K562 (cell line): ENCODE measurements at regions not wholly inside any gene's neighbourhood (a gene's known extent, or its start where the extent isn't known, plus 50 kb on each side); places are given as distances from the start of the nearest gene placed in this dataset.

Experiments
- ATAC-seq: fragments of 200-7000 bp; cut with Tn5 transposase; 3 replicates; pipeline ENCODE4 v1.9.1; 2020; ENCODE audit warnings: moderate library complexity
- BruUV-seq: library from RNA; stranded (reverse); fragments of 400-500 nt; replicated peaks from 2 replicates; lab custom pipeline; 2021; lab: Mats Ljungman, UMichigan
- CTCF ChIA-PET: fragments of 300-600 bp; formaldehyde crosslinking; extraction: SDS; loops from one replicate; lab custom pipeline; 2021; ENCODE audit warnings: low intra/inter-chr PET ratio; lab: Yijun Ruan, JAX
- POLR2A ChIA-PET: fragments of 300-600, 350-650 bp; sonication (Branson Sonifier 250); formaldehyde crosslinking; extraction: SDS; loops from one replicate; lab custom pipeline; 2021; ENCODE audit warnings: antibody characterized with exemption, inconsistent platforms; lab: Yijun Ruan, JAX
- DNase-seq, 4 experiments: peaks; one replicate each; pipeline versions ENCODE4 v3.0.0 to v3.0.0-alpha.2; 2011 to 2018; ENCODE audit warnings: low spot score in 3 of 4, mixed read lengths in 3 of 4; ENCODE audit errors: extremely low read depth in 1 of 4
- FAIRE-seq: peaks from 2 replicates; lab custom pipeline; 2011; peaks lifted over from hg19 to GRCh38; lab: Jason Lieb, UNC
- H2AFZ ChIP-seq: 2 replicates; pipeline ENCODE4 v1.6.0; 2011; ENCODE audit warnings: low read depth, low read length, control low read depth, inconsistent platforms
- H3K27ac ChIP-seq: fragments of 200-600 bp; 3 replicates; pipeline ENCODE4 v1.8.0; 2011; ENCODE audit warnings: low read depth, mild to moderate bottlenecking, control low read depth, inconsistent platforms, low read length, moderate library complexity, mixed read lengths; ENCODE audit errors: extremely low read depth
- H3K27me3 ChIP-seq, 2 experiments: fragments of 300-600 bp in 1 of 2; 2 replicates in 1 of 2; 3 replicates in 1 of 2; pipeline versions ENCODE4 v1.6.0 to v1.8.0; 2011; ENCODE audit warnings: inconsistent platforms in 2 of 2, low read length in 2 of 2, mild to moderate bottlenecking in 1 of 2, mixed read lengths in 1 of 2, moderate library complexity in 1 of 2; ENCODE audit not compliant: control insufficient read depth in 2 of 2, insufficient read depth in 2 of 2
- H3K36me3 ChIP-seq: fragments of 300-600 bp; 3 replicates; pipeline ENCODE4 v1.8.0; 2011; ENCODE audit warnings: mild to moderate bottlenecking, low read length, inconsistent platforms; ENCODE audit not compliant: control insufficient read depth, insufficient read depth
- H3K4me1 ChIP-seq, 2 experiments: fragments of 200-600 bp in 1 of 2; replicated peaks in 1 of 2; 2 replicates in 1 of 2; 3 replicates in 1 of 2; pipeline versions ENCODE4 v1.5.1 to v1.8.0; 2011; ENCODE audit warnings: inconsistent platforms in 2 of 2, low read length in 2 of 2, mild to moderate bottlenecking in 1 of 2, mixed read lengths in 1 of 2, moderate library complexity in 1 of 2; ENCODE audit not compliant: control insufficient read depth in 2 of 2, insufficient read depth in 2 of 2
- H3K4me2 ChIP-seq: 2 replicates; pipeline ENCODE4 v1.6.1; 2011; ENCODE audit warnings: low read length, control low read depth, inconsistent platforms, mixed read lengths; ENCODE audit not compliant: insufficient read depth
- H3K4me3 ChIP-seq: fragments of 200-600 bp; sonication (generic), shearing (Covaris generic); 2 replicates; pipeline ENCODE4 v1.5.1; 2016; ENCODE audit warnings: control low read depth, inconsistent platforms
- H3K79me2 ChIP-seq: fragments of 200-600 bp; 3 replicates; pipeline ENCODE4 v1.8.0; 2011; ENCODE audit warnings: low read length, inconsistent platforms; ENCODE audit not compliant: control insufficient read depth, insufficient read depth
- H3K9ac ChIP-seq, 2 experiments: 2 replicates each; pipeline versions ENCODE4 v1.6.0 to v1.6.1; 2011; ENCODE audit warnings: low read depth in 2 of 2, low read length in 2 of 2, control low read depth in 1 of 2, inconsistent platforms in 1 of 2, mild to moderate bottlenecking in 1 of 2, mixed read lengths in 1 of 2; ENCODE audit not compliant: insufficient read depth in 1 of 2
- H3K9me1 ChIP-seq: one replicate; pipeline ENCODE4 v1.6.0; 2011; ENCODE audit warnings: inconsistent platforms, mild to moderate bottlenecking, low read length, moderate library complexity; ENCODE audit not compliant: control insufficient read depth, insufficient read depth
- H3K9me3 ChIP-seq: replicated peaks from 2 replicates; pipeline ENCODE4 v1.5.1; 2011; ENCODE audit warnings: low read depth, low read length, inconsistent platforms; ENCODE audit not compliant: control insufficient read depth, insufficient read depth
- H4K20me1 ChIP-seq: replicated peaks from 2 replicates; pipeline ENCODE4 v1.6.1; 2011; ENCODE audit warnings: low read length, inconsistent platforms, mixed read lengths; ENCODE audit not compliant: control insufficient read depth, insufficient read depth
- COPS2 ChIP-seq: fragments of 450-650 bp; conservative IDR thresholded peaks from 2 replicates; pipeline ENCODE4 v1.6.1; 2016; ENCODE audit warnings: mild to moderate bottlenecking, moderate library complexity
- IRF1 ChIP-seq: sonication (generic); formaldehyde crosslinking; IDR thresholded peaks from 2 replicates; pipeline ENCODE4 v1.8.0; 2022; ENCODE audit warnings: missing genetic modification reagents, mild to moderate bottlenecking, borderline replicate concordance
- RBBP5 ChIP-seq: fragments of 200-600 bp; sonication (generic); IDR thresholded peaks from 2 replicates; pipeline ENCODE4 v1.6.1; 2012; ENCODE audit warnings: borderline replicate concordance, mild to moderate bottlenecking, low read length, control low read depth, inconsistent platforms; ENCODE audit not compliant: insufficient read depth, poor library complexity, severe bottlenecking
- ZBTB2 ChIP-seq: fragments of 450-650 bp; IDR thresholded peaks from 2 replicates; pipeline ENCODE4 v1.6.1; 2016; ENCODE audit warnings: antibody characterized with exemption
- ZBTB34 ChIP-seq: fragments of 250-450 bp; sonication (Bioruptor Pico); IDR thresholded peaks from 2 replicates; pipeline ENCODE4 v1.8.0; 2021; ENCODE audit warnings: mild to moderate bottlenecking, moderate library complexity
- ZFPM2 ChIP-seq: fragments of 250-450 bp; sonication (Bioruptor Pico); IDR thresholded peaks from 2 replicates; pipeline ENCODE4 v1.5.1; 2022; ENCODE audit warnings: mild to moderate bottlenecking
- ZNF318 ChIP-seq, 2 experiments: fragments of 450-650 bp; IDR thresholded peaks; 2 replicates each; pipeline ENCODE4 v1.6.1; 2016; ENCODE audit warnings: mild to moderate bottlenecking in 2 of 2, borderline replicate concordance in 1 of 2, low read depth in 1 of 2, moderate library complexity in 1 of 2
- ZNF436 ChIP-seq: fragments of 250-450, 450-650 bp; sonication (Bioruptor Pico); formaldehyde crosslinking; IDR thresholded peaks from 2 replicates; pipeline ENCODE4 v1.7.0; 2020; ENCODE audit warnings: mild to moderate bottlenecking
- WGBS: fragments of 100-300 bp; shearing (Covaris generic); methylation state at CpG from one replicate; pipeline ENCODE4 v1.1.6; 2016; ENCODE audit warnings: low coverage, mixed read lengths; ENCODE audit not compliant: insufficient coverage; ENCODE audit errors: missing lambda C conversion rate; 5-methylcytosine and 5-hydroxymethylcytosine counted together
- in situ Hi-C: fragments of 300-500 bp; cut with MboI; formaldehyde crosslinking; loops from 4 replicates; pipeline ENCODE4 v1.15.0; 2018; ENCODE audit warnings: inconsistent platforms, mixed read lengths
- intact Hi-C: fragments of 100-400 bp; cut with micrococcal nuclease; formaldehyde crosslinking; loops from 2 replicates; pipeline ENCODE4 v1.14.2; 2022

GRCh38 chr14:30158299-30158698, 230.7 kb upstream of the PRKD1 start (continued):
- TF ChIP-seq RBBP5, result no peak
- TF ChIP-seq, all 486 proteins: peak for 0

- no peaks in the 10 kb centered on the region for H3K9me1 ChIP-seq
- no peaks in the 10 kb centered on the region for H3K4me1 ChIP-seq
- H3K79me2 ChIP-seq, result no peaks in the 10 kb centered on the region
- DNase-seq, result no peak
- no peak overlapping the region for H3K27ac ChIP-seq
- no peak overlapping the region for H3K4me2 ChIP-seq
- no peaks in the 10 kb centered on the region for H3K9me3 ChIP-seq
- WGBS, result 0% methylated on average over 2 of the region's 2 CpGs
- no peak for FAIRE-seq
- no TSS peak for BruUV-seq
- H3K27me3 ChIP-seq, result no peaks in the 10 kb centered on the region
- intact Hi-C loops, result no loop called here
- no peak overlapping the region for H3K4me3 ChIP-seq
- H3K9ac ChIP-seq, result no peak overlapping the region
- no peaks in the 10 kb centered on the region for H3K36me3 ChIP-seq
- H4K20me1 ChIP-seq, result no peaks in the 10 kb centered on the region
- ChIA-PET POLR2A (no interaction called here), CTCF (no interaction called here)
- in situ Hi-C loops, result no loop called here
- ATAC-seq, result no peak
- no peak overlapping the region for H2AFZ ChIP-seq
- TF ChIP-seq ZNF436 (CRISPR knock-in tag) (no peak), ZBTB34 (no peak), ZFPM2 (CRISPR knock-in tag) (no peak), ZBTB2 (no peak), IRF1 (CRISPR knock-in tag) (no peak), COPS2 (no peak), ZNF318 (IDR thresholded peaks at IDR 0.05; ENCODE audit: borderline replicate concordance in 1 of 2, low read depth in 1 of 2) (no peak)
Observed at GRCh38 chr14:30159374-30159773, 231.7 kb upstream of the PRKD1 start.
